Inflammatory macrophage treated with lipopolysaccharide for 1 hour (primary cell): ENCODE measurements at regions not wholly inside any gene's neighbourhood (a gene's known extent, or its start where the extent isn't known, plus 50 kb on each side); places are given as distances from the start of the nearest gene placed in this dataset.

Source experiments
- DNase-seq, 2 donors: peaks; one replicate each; pipeline ENCODE4 v3.0.0-alpha.2; 2020 to 2022

DNA sequence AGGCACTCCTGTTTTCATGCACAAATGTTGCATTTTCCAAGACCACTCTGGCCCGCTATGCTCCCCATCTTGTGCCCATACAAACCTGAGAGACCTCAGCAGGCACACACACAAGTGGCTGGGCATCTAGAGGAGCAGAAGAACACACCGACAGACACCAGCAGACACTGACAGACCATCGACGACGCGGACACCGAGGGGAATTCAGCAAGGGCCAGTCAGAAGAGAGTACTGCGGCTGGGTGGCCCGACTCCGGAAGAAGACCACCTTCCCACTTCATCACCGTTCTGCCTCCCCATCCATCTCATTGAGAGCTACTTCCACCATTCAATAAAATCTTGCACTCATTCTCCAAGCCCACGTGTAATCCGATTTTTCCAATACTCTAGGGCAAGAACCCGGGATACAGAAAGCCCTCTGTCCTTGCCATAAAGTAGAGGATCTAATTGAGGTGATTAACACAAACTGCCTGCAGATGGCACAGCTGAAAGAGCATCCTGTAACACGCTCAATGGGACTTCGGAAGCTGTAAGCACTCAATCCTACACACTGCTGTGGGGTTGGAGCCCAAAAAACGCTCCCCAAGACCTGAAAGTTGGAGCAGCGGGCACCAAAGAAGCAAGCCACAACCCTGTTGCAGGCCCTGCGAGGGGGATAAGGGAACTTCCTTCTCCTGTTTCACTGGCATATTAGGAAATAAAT is 780.9 kb downstream of the ARAP2 start:
- DNase-seq, result no peak

DNA sequence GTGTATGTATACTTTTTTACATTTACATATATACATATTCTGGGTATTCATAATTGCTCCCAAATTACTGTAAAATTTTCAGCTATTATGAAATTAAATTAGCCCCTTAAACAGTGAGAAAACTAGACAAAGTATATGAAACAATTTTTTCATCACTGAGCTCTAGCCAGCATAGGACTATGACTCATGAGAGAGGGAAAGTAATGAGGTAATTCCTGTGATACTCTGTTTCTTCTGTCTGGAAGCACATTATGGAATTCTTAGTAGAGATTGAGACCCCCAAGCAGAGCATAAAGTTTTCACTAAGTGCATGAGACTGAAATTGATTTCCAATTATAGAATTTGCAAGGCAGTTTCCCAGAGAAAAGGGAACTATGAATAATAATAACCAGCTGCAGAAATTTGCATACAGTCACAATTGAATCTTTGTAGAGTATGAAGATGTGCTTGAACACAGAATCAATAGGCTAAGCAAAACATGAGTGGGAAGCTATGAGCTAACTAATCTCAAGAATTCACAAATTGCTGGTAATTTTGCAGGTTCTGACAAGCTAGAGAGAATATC is 779.3 kb downstream of the ARAP2 start:
- no peak for DNase-seq

DNA sequence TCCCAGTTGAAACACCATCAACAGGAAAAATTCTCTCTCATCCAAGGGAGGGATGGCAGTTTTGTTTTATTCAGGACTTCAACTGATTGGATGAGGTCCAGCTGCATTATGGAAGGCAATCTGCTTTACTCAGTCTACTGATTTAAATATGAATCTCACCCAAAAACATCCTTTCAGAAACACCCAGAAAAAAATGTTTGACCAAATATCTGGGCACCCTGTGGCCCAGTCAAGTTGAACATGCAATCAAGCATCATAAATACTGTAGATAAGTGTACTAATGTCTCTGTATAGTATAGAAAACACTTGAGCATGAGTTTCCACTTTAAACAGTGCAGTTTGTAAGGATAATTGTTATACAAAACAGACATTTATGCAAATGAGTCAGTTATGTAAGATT is 753.2 kb downstream of the ARAP2 start:
- no peak for DNase-seq

DNA sequence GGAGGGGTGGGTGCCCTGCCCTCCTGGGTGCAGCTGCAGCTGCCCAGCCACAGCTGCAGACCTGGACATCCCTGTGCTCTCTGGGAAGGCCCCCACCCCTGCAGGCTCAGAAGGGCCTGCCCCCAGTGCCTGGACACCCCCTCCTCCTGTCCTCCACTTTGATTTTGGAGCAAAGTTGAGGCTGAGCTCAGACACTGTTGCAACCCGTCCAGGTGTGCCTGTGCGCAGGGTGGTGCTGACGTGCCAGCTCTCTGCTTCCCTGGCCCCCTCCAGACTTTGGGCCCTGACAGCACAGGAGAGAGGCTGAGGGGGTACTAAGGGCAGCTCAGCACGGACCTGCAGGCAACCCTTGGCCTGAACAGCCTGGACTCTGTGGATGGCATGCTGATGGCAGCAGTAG is 750.3 kb downstream of the ARAP2 start:
- DNase-seq, result no peak

DNA sequence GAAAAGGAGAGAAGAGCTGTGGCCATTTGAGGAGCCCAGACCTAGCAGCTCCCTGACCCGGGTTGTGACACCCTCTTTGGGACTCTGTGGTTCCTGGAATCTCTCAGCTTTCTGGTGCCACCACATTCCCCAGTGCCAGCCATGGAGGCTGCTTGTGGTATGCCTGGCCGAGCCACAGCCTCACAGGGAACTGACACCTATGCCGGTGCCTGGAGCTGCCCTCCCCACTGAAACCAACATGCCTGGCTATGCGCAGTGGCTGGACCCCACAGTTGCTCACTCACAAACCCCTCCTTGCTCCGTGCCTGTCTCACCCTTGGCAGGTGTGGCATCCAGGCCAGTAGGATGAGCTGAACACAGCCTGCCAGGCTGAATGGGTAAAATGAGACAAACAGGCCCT is 749.4 kb downstream of the ARAP2 start:
- no peak for DNase-seq

DNA sequence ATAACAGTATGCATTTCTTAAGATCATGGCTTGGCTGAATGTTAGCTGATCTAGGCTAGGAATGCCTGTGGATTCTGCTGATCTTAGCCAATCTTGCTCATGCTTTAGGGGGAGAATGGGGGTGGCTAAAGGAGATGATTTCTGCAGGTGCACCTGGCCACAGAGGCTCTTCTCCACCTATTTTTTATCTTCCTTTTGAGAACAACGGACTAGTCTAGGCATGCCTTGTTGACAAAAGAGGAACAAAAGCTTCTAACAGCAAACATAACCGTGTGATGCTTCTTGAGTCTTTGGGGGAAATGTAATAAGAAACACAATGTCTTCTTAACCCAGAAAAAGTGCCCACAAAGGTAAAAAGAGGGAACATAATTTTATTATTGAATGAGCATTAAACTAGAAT is 743.5 kb downstream of the ARAP2 start:
- DNase-seq, result no peak

DNA sequence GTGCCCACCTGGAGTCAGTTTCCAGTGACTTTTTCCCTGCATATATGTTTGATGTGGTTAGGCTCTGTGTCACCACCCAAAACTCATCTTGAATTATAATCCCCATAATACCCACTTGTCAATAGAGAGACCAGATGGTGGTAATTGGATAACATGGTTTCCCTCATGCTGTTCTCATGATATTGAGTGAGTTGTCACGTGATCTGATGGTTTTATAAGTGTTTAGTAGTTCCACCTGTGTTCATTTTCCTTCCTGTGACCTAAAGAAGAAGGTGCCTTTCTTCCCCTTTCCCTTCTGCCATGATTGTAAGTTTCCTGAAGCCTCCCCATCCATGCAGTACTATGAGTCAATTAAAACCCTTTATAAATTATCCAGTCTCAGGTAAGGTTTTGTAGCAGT is 740.9 kb downstream of the ARAP2 start:
- no peak for DNase-seq

DNA sequence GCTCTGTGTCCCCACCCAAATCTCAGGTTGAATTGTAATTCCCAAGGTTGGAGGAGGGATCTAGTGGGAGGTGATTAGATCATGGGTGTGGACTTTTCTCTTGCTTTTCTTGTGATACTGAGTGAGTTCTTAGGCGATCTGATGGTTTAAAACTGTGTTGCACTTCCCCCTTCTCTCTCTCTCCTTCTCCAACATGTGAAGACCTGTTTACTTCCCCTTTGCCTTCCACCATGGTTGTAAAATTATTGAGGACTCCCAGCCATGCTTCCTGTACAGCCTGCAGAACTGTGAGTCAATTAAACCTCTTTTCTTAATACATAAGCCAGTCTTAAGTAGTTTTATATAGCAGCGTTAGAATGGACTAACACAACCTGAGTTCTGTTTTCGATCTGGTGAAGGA is 738.2 kb downstream of the ARAP2 start:
- DNase-seq, result no peak

DNA sequence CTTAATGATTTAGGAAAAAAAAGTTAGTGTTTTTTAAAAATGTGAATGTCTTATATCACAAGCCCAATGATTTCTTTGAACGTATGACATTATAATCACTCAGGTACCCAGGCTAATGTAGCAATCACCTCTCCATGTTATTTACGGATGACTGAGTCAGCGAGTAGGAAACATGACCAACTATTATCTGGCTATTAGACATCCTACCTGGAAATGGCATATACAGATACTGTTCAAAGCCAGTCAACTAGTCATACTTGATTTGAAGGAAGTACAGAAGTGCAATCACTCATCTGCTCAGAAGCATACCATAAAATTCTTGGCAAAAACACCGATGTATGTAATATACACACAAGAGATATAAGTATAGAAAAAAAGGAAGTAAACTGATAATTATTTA is 732.5 kb downstream of the ARAP2 start:
- no peak for DNase-seq

DNA sequence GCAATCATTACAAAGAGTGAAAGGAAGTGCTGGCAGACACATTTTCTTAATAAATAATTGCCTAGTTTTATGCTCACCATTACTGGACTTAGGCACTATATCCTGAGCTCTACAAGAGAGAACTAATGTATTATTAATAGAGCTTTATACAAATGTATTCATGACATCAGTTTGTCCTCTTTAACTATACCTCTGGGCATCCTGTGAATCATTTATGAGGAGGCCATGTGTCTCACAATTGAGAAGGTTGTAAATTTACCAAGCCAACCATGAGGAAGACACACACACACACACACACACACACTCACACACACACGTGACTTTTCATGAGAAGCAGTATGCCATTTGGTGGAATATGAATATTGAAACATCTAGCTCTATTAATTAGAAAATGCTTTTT is 728.2 kb downstream of the ARAP2 start:
- DNase-seq, result no peak

DNA sequence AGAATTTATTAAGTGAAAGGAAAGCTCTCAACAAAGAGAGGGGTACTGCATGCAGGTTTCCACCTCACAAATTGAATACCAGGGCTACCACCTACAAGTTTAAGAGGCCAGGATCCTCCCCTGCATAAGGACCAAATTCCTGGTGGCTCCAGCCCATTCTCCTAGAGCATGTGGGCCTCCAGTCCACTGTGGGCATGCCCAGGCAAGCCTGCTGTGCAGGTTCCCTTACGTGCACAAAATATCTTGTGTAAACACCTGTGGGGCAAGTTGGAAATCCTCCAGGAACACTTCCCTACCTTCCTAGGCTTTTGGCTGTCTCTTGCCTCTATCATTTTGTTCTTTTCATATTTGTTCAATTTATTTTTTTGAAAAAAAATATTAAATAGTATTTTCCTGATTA is 724.3 kb downstream of the ARAP2 start:
- DNase-seq, result no peak

DNA sequence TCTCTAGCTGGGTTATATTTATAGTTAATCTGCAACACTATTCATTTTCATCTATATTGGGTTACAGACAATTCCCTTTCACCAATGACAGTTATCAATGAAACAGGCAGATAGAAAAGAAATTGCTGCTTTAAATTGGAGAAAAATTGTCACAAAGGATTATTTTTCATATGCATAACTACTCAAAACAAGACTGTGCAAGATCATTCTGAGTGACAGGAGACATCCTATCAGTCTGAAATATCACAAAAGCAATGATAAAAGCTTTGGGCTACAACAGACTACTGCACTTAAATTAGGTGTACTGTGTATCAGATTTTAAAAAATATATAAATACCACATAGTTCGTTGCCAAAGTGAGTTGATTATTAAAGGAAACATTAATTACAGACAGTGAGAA is 722.6 kb downstream of the ARAP2 start:
- no peak for DNase-seq

DNA sequence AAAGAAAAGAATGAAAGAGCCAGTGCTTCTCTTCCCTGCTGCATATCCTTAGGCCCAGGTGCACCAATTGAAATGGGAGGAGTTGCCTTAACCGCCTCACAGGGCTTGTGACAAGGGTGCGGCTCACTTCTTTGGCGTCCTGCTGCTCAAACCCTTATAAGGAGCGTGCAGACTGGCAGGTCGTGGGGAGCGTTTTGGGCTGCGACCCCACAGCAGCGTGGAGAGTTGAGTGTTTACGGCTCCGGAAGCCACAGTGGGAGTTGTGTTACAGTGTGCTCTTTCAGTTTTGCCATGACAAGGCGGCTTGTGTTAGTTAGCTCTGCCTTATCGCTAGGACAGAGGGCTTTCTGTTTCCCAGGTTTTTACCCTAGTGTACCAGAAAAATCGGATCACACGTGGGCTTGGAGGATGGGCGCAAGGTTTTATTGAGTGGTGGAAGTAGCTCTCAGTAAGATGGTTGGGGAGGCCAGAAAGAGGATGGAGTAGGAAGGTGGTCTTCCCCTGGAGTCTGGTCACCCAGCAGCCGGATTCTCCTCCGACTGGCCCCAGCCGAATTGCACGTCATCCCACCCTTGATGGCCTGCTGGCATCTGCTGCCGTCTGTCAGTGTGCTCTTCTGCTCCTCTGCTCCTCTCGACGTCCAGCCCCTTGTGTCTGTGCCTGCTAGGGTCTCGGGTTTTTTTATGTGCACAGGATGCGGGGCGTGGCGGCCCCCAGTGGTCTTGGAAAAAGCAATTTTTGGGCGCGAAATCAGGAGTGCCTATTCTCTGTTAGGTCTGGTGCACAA is 718.9 kb downstream of the ARAP2 start:
- DNase-seq, result no peak

DNA sequence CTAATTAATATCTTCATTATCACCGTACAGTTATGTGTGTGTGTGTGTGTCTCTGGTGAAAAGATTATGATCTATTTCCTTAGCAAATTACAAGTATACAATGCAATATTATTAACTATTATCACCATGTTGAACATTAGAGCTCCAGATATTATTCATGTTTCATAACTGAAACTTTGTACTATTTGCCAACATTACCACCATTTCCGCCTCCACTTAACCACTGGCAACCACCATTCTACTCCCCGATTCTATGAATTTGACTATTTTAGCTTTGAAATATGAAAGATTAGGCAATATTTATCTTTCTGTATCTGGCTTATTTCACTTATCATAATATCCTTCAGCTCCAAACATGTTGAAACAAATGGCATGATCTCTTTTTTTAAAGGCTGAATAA is 717.9 kb downstream of the ARAP2 start:
- DNase-seq, result no peak

DNA sequence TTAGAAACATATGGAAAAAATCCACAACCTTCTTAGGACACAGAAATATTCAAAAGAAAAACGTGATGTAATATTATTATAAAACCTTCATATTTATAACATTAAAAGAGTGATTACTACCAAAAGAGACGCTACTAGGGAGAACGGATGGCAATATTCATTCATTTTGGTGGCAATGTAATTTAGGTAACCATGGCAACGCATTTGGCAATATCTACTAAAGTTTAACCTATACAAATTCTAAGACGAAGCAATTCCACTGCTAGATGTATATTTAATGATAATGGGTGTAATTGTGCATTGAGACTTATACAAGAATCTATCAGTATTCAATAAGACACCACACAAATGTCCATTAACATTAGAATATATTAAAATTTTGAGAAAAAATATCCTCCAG is 709.4 kb downstream of the ARAP2 start:
- no peak for DNase-seq

DNA sequence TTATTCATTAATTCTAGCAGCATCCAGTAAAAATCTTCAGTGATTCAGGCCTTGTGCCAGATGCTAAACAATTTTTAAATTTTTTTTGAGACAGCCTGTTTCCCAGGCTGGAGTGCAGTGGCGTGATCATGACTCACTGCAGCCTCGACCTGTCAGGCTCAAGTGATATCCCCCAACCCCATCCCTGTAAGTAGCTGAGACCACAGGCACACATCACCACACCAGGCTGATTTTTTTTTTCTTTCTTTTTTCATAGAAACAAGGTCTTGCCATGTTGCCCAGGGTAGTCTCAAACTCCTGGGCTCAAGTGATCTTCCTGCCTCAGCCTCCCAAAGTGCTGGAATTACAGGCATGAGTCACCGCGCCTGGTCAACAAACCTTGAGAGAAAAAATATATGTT is 705.5 kb downstream of the ARAP2 start:
- DNase-seq, result no peak

DNA sequence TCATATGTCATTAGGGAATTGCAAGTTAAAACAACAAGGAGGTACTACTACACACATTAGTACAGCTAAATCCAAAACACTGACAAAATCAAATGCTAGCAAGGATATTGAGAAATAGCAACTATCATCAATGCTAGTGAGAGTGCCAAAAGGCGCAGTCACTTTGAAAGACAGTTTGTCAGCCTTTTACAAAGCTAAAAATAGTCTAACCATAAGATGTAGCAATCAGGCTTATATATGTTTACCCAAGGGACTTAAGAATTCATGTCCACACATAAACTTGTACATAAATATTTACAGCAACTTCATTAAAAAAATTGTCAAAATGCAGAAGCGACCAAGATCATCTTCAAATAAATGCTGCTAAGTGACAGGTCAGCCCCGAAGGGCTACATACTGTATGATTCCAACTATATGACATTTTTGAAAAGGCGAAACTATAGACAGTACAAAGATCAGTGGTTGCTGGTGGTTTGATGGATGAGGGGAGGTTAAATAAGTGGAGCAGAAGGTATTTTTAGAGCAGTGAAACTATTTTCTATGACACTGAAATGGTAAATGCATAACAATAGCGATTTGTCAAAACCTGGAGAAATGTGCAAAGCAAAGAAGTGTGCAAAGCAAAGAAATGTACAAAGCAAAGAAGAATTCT is 704.8 kb downstream of the ARAP2 start:
- DNase-seq, result no peak

DNA sequence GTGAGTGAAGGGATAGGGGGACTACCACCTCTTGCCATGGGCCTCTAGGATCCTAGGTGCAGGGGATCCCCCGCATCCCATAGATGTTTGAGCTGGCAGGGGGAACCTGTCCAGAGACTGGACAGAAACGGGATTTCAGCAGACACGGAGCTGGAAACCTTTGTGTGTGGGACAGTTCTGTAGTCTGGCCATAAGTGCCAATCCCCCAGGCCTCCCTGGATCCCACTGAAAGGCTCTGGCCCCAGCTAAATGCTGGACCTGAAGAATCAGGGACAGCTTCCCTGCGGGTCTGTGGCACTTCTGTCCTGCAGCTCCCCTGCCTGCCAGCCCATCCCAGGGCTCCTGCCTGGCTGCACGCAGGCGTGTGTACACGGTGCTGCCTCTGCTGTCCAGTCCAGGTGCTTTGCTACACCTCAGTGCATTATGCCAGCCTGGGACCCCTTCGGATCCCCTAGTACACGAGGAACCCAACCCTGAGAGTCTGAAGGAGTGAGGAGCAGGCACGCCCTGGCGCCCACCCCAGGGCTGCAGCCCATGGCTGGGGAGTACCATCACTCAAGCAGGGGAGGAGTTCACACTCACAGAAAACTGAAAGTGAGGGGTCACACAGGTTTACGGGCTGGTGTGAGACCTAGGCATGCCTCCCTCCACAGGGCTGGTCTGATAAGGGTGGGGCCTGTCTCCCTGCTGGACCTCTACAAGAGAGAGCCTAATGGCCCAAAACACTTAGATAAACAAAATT is 703.0 kb downstream of the ARAP2 start:
- DNase-seq, result no peak

DNA sequence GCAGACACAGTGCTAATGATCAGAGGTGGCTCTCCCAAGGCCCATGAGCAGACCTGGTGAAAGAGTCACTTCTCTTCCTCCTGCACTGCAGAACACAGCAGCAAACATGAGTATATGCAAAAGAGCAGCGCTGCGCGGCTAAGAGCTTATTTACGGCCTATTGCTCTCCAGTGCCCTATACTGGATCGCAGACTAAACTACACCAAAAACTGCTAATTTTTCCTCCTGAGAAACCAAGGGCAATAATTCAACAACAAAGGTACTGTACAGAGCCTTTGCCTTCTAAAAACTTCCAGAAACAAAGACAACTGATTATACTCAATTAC is 702.5 kb downstream of the ARAP2 start:
- DNase-seq, result no peak

DNA sequence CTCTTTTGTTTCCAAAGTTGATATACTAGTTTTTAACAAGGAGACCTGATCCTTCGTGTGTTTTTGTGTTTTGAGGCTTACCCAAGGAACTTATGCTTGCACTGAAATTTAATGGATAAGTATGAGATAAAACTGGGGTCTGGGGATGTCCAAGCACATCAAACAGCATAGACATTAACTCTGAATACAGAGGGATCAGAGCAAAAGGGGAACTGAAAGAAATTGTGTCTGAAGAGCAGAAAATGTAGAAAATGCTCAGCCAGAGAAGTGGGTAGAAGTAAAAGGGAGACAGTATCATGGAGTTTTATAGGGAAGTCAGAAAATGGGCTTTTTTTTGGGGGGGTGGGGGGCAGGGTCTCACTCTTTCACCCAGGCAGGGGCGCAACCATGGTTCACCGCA is 695.4 kb downstream of the ARAP2 start:
- no peak for DNase-seq

DNA sequence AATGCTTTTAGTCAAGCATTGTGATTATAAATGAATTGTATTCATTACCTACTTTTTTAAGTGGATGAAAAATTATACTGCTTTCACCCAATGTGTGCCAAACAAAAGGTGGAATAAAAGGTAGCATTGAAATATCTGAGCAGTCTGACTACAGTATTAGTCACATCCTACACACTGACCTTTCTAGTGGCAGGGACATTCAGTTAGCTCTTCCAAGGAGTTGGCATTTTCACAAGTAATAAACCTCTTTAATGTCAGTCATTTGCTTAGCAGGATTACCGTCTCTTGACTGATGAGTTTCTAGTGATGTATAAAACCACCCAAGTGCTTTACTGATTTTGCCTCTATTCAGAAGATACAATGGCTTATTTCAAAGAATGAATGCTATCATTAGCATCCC is 687.9 kb downstream of the ARAP2 start:
- DNase-seq, result no peak

DNA sequence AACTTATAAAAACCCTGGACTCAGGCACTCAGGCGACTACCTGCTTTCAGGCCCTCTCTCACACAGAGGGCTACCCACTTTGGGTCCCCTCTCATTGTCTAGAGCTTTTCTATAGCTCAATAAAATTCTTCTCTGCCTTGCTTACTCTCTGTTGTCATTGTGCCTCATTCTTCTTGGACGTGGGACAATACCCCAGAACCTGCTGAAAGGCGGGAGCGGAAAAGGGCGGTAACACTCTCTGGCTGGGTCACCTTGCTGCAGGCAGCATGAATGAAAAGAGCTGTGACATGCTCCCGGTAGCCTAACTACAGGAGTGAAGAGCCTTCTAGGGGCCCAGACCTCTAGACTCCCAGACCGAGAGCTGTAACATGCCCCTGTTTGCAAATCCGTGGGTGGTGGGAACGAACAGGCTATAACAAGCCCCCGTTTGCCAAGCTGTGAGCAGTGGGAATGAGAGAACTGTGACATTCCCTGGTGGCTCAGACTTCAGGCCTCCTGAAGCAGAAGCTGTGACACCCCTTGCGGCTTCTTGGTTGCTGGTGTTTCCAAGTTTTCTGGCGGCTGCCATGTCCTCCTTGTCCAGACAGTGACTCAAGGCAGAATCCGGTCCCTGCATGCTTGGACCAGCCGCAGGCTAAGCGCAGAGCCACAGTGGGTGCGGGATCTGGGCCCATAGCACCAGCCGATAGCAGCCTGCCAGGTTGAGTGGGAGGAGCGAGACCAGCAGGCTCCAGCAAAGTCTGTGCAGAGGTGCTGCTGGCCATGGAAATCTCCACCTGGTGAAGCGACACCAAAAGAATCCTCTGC is 684.6 kb downstream of the ARAP2 start:
- no peak for DNase-seq

DNA sequence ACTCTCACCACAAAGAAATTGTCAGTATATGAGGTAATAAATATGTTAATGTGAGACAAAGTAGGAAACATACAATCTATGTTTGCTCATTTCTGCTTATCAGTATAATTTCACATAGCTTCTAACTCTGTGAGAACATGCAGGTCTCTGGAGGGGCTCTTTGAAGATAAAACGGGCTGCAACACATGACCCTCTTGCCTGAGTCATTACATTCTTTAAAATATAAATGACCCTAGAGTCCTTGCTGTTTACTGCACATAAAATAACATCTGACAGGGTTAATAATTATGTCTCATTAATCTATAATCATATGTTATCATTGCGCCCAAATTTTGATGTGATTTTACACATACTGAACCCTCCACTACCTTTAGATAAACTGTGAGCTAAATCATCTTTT is 681.5 kb downstream of the ARAP2 start:
- DNase-seq, result no peak
